ENCODE measurements at regions not wholly inside any gene's neighbourhood (a gene's known extent, or its start where the extent isn't known, plus 50 kb on each side); places are given as distances from the start of the nearest gene placed in this dataset.

DNA sequence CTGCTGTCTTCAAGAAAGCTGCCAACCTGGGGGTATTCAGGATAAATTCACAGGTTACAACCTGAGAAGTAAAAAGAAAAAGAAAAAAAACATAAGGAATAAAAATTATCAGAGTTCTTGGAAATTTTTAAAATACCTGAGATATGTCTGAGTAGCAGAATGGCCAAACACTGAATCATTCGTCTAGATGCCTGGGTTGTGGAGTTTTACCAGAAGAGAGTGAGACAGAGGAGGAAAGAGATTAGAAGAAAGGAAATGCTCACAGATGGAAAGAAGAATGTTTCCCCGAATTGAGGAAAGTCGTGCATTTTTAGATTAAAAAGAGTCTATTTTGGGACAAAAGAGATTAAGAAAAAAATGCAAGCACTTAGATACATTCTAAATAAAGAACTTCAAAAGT is 1026.7 kb downstream of the TBC1D22A start:
- DNase-seq (ENCODE audit: low read depth): no peak
- TF ChIP-seq, protein P1, sequence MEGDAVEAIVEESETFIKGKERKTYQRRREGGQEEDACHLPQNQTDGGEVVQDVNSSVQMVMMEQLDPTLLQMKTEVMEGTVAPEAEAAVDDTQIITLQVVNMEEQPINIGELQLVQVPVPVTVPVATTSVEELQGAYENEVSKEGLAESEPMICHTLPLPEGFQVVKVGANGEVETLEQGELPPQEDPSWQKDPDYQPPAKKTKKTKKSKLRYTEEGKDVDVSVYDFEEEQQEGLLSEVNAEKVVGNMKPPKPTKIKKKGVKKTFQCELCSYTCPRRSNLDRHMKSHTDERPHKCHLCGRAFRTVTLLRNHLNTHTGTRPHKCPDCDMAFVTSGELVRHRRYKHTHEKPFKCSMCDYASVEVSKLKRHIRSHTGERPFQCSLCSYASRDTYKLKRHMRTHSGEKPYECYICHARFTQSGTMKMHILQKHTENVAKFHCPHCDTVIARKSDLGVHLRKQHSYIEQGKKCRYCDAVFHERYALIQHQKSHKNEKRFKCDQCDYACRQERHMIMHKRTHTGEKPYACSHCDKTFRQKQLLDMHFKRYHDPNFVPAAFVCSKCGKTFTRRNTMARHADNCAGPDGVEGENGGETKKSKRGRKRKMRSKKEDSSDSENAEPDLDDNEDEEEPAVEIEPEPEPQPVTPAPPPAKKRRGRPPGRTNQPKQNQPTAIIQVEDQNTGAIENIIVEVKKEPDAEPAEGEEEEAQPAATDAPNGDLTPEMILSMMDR (IDR thresholded peaks at IDR 0.05; ENCODE audit: insufficient read depth, low read depth, low read length): no peak
- no peaks in the 10 kb centered on the region for H3K27me3 ChIP-seq (ENCODE audit: control insufficient read depth, insufficient read depth, low read length)
- no peak overlapping the region for H3K4me3 ChIP-seq (ENCODE audit: low read depth, low read length)
- CTCF ChIA-PET: interaction anchor here (1.0 kb wide), 1 partner anchor 43 kb away, joined by 3 read pairs; no protein-coding TSS in a partner anchor
- POLR2A ChIA-PET: no interaction called here
- H3K36me3 ChIP-seq (ENCODE audit: control insufficient read depth, insufficient read depth, low read length): no peaks in the 10 kb centered on the region

DNA sequence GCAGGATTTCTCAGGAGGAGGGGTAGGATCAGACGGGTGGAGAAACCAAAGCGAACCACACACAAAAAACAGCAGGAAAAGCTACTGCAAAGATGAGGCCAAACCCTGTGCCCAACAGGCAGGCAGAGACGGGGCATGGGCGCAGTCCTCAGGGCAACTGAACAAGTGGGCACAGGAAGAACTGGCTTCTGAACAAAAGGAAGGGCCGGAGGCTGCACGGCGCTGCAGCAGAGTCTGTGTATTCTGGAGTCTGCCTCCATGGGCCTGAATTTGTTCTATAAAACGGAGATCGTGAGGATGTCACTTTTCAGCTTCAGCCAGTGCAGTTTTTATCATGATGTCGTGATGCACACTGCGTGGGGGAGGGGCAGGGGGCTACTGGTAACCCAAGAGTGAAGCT is 1026.0 kb downstream of the TBC1D22A start:
- no peak for DNase-seq (ENCODE audit: low read depth)
- TF ChIP-seq, protein P1 (IDR thresholded peaks at IDR 0.05; ENCODE audit: insufficient read depth, low read depth, low read length): no peak

GRCh38 chr22:47787501-47788227 is 1025.2 kb downstream of the TBC1D22A start:
- Histone ChIP-seq H3K36me3 (ENCODE audit: control insufficient read depth, insufficient read depth, low read length) (no peaks in the 10 kb centered on the region), H3K27me3 (ENCODE audit: control insufficient read depth, insufficient read depth, low read length) (no peaks in the 10 kb centered on the region), H3K4me3 (ENCODE audit: low read depth, low read length) (no peak overlapping the region)
- no peak for DNase-seq (ENCODE audit: low read depth)
- TF ChIP-seq, protein P1 (IDR thresholded peaks at IDR 0.05; ENCODE audit: insufficient read depth, low read depth, low read length): no peak
- ChIA-PET CTCF (no interaction called here), POLR2A (no interaction called here)

More for the DNA sequence above, 1026.0 kb downstream of the TBC1D22A start:
- POLR2A ChIA-PET: no interaction called here
- Histone ChIP-seq H3K27me3 (ENCODE audit: control insufficient read depth, insufficient read depth, low read length) (no peaks in the 10 kb centered on the region), H3K36me3 (ENCODE audit: control insufficient read depth, insufficient read depth, low read length) (no peaks in the 10 kb centered on the region), H3K4me3 (ENCODE audit: low read depth, low read length) (no peak overlapping the region)
- CTCF ChIA-PET: interaction anchor here (1.0 kb wide), 1 partner anchor 43 kb away, joined by 3 read pairs; no protein-coding TSS in a partner anchor

GRCh38 chr22:47786650-47787290 is 1024.3 kb downstream of the TBC1D22A start:
- ChIA-PET POLR2A (no interaction called here), CTCF (no interaction called here)
- no peaks in the 10 kb centered on the region for H3K36me3 ChIP-seq (ENCODE audit: control insufficient read depth, insufficient read depth, low read length)
- no peak for DNase-seq (ENCODE audit: low read depth)
- H3K4me3 ChIP-seq (ENCODE audit: low read depth, low read length): no peak overlapping the region
- no peaks in the 10 kb centered on the region for H3K27me3 ChIP-seq (ENCODE audit: control insufficient read depth, insufficient read depth, low read length)
- TF ChIP-seq, protein P1 (IDR thresholded peaks at IDR 0.05; ENCODE audit: insufficient read depth, low read depth, low read length): no peak

- ChIA-PET POLR2A (no interaction called here), CTCF (no interaction called here)
- no peaks in the 10 kb centered on the region for H3K36me3 ChIP-seq (ENCODE audit: control insufficient read depth, insufficient read depth, low read length)
- TF ChIP-seq, protein P1 (IDR thresholded peaks at IDR 0.05; ENCODE audit: insufficient read depth, low read depth, low read length): no peak
- no peak overlapping the region for H3K4me3 ChIP-seq (ENCODE audit: low read depth, low read length)
- no peaks in the 10 kb centered on the region for H3K27me3 ChIP-seq (ENCODE audit: control insufficient read depth, insufficient read depth, low read length)
- no peak for DNase-seq (ENCODE audit: low read depth)
Observed at GRCh38 chr22:47784991-47785390, 1022.5 kb downstream of the TBC1D22A start.

All from BJ (cell line).